ENCODE measurements at regions not wholly inside any gene's neighbourhood (a gene's known extent, or its start where the extent isn't known, plus 50 kb on each side); places are given as distances from the start of the nearest gene placed in this dataset.

GRCh38 chr9:19682397-19682796 lies 106.4 kb downstream of the SLC24A2 start:
- TF ChIP-seq EP300 (IDR thresholded peaks at IDR 0.05; ENCODE audit: borderline replicate concordance in 1 of 2, control insufficient read depth in 1 of 2, low read depth in 2 of 2, low read length in 2 of 2), result no peak
- no peak for TF ChIP-seq POLR2A (IDR thresholded peaks at IDR 0.05; ENCODE audit: low read depth, low read length)
- TF ChIP-seq RFX5 (IDR thresholded peaks at IDR 0.05; ENCODE audit: low read depth, low read length), result no peak
- no peak for TF ChIP-seq POLR2AphosphoS2 (IDR thresholded peaks at IDR 0.05; ENCODE audit: low read depth, low read length)
- no peak for TF ChIP-seq LARP7 (IDR thresholded peaks at IDR 0.05)
- no peak for TF ChIP-seq CTCF (IDR thresholded peaks at IDR 0.05 in 2 of 3, conservative IDR thresholded peaks at IDR 0.05 in 1 of 3; ENCODE audit: control insufficient read depth in 2 of 3, extremely low read depth in 1 of 3, insufficient read depth in 1 of 3, low read depth in 3 of 3, low read length in 3 of 3)
